ENCODE measurements at regions not wholly inside any gene's neighbourhood (a gene's known extent, or its start where the extent isn't known, plus 50 kb on each side); places are given as distances from the start of the nearest gene placed in this dataset.

DNA sequence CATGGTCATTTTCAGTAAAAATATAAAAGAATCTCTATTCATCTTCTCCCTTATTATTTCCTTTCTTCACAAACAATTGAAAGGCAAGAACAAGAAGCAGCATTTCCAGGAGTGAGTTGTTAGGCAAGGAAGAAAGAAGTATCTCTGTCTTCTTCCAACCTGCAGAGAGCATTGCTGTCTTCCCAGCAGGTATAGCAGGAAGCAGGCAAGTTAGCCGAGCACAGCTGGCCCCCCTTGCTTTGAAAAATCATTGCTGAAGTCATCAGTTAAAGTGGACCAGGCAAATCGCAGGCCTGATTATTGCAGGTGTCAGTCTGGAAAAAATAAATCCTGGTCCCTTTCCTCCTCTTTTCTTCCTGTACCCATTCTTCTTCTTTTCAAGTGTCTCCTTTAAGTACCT lies 353.1 kb upstream of the BRINP1 start:
- Histone ChIP-seq H2BK5ac (ENCODE audit: insufficient read length, low read length) (no peak overlapping the region), H3K9ac (ENCODE audit: extremely low read depth, insufficient read length, low read length) (no peak overlapping the region), H3K23me2 (ENCODE audit: insufficient read length, low read depth, low read length, poor library complexity, severe bottlenecking) (no peaks in the 10 kb centered on the region), H3T11ph (ENCODE audit: low read length) (no peak overlapping the region), H3K27ac (ENCODE audit: insufficient read length, low read depth, low read length) (no peak overlapping the region), H3K4me2 (ENCODE audit: insufficient read depth, insufficient read length, low read length) (no peak overlapping the region), H2BK20ac (ENCODE audit: low read depth, low read length, poor library complexity, severe bottlenecking) (no peak overlapping the region), H3K27me3 (ENCODE audit: insufficient read depth, low read length) (no peaks in the 10 kb centered on the region), H2BK12ac (ENCODE audit: insufficient read length, low read depth, low read length) (no peak overlapping the region), H3K14ac (ENCODE audit: insufficient read depth, low read length) (no peak overlapping the region), H3K79me2 (ENCODE audit: insufficient read depth, low read length) (no peaks in the 10 kb centered on the region), H3K79me1 (ENCODE audit: insufficient read depth, low read depth, low read length, poor library complexity, severe bottlenecking) (no peaks in the 10 kb centered on the region), H4K20me1 (ENCODE audit: control insufficient read depth, insufficient read depth, insufficient read length) (no peaks in the 10 kb centered on the region), H2BK120ac (ENCODE audit: low read depth, low read length, poor library complexity, severe bottlenecking) (no peak overlapping the region), H2BK15ac (ENCODE audit: low read depth, low read length) (no peak overlapping the region), H3K56ac (ENCODE audit: insufficient read length, low read depth, low read length) (no peak overlapping the region), H2AK5ac (ENCODE audit: insufficient read length, low read length) (no peak overlapping the region), H3K23ac (ENCODE audit: insufficient read length, low read depth, low read length) (no peak overlapping the region), H4K91ac (ENCODE audit: insufficient read length, low read depth, low read length) (no peak overlapping the region), H4K8ac (replicated peaks; ENCODE audit: insufficient read length, low read depth, low read length) (no peak overlapping the region), H3K18ac (ENCODE audit: insufficient read length, low read depth, low read length) (no peak overlapping the region), H4K5ac (ENCODE audit: insufficient read length, low read depth, low read length) (no peak overlapping the region), H3K4me1 (ENCODE audit: insufficient read depth, low read length) (peaks cover 4% of the 10 kb centered on the region; the same call in 1 of the 2 replicates), H3K4ac (ENCODE audit: low read depth, low read length) (no peak overlapping the region), H3K9me3 (ENCODE audit: control insufficient read depth, low read depth, low read length) (no peaks in the 10 kb centered on the region), H2AFZ (ENCODE audit: low read length) (no peak overlapping the region)
- peak overlapping the region in 1 of 2 experiments; percentile 50; a peak in 2 of 5 replicates for H3K4me3 Mint-ChIP-seq
- no peak overlapping the region; a peak in 1 of 7 replicates for H3K27ac Mint-ChIP-seq
- no peak for DNase-seq
- H3K9me3 Mint-ChIP-seq = no peaks in the 10 kb centered on the region; a peak in 1 of 5 replicates
- H3K27me3 Mint-ChIP-seq (ENCODE audit: low read depth) = peaks cover 2% of the 10 kb centered on the region; the same call in 1 of the 2 replicates
- no CpG with 5 or more reads among the region's 2 CpGs for WGBS (ENCODE audit: extremely low coverage, insufficient read length, low lambda C conversion rate)
- peaks cover 22 to 32% of the 10 kb centered on the region in 2 experiments for H3K4me1 Mint-ChIP-seq
- H3K36me3 Mint-ChIP-seq (ENCODE audit: insufficient read depth in 1 of 3, low read depth in 3 of 3) = no peaks in the 10 kb centered on the region
- TF ChIP-seq, protein P1, sequence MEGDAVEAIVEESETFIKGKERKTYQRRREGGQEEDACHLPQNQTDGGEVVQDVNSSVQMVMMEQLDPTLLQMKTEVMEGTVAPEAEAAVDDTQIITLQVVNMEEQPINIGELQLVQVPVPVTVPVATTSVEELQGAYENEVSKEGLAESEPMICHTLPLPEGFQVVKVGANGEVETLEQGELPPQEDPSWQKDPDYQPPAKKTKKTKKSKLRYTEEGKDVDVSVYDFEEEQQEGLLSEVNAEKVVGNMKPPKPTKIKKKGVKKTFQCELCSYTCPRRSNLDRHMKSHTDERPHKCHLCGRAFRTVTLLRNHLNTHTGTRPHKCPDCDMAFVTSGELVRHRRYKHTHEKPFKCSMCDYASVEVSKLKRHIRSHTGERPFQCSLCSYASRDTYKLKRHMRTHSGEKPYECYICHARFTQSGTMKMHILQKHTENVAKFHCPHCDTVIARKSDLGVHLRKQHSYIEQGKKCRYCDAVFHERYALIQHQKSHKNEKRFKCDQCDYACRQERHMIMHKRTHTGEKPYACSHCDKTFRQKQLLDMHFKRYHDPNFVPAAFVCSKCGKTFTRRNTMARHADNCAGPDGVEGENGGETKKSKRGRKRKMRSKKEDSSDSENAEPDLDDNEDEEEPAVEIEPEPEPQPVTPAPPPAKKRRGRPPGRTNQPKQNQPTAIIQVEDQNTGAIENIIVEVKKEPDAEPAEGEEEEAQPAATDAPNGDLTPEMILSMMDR (conservative IDR thresholded peaks at IDR 0.05) = no peak

Data from H9 (cell line).